ENCODE measurements at regions not wholly inside any gene's neighbourhood (a gene's known extent, or its start where the extent isn't known, plus 50 kb on each side); places are given as distances from the start of the nearest gene placed in this dataset.

- ChIA-PET CTCF (no interaction called here), POLR2A (no interaction called here)
- no peaks in the 10 kb centered on the region for H3K4me1 ChIP-seq (ENCODE audit: control insufficient read depth, insufficient read depth, low read length)
- H3K36me3 ChIP-seq (ENCODE audit: control insufficient read depth in 2 of 2, insufficient read depth in 1 of 2, low read length in 2 of 2) = no peaks in the 10 kb centered on the region
- no peaks in the 10 kb centered on the region for H3K9me3 ChIP-seq (ENCODE audit: control insufficient read depth, insufficient read depth, low read depth, low read length)
- H3K27ac ChIP-seq (ENCODE audit: extremely low read depth, low read depth, low read length) = no peak overlapping the region
- TF ChIP-seq IKZF3 (tag by site-specific recombination; IDR thresholded peaks at IDR 0.05) (no peak), ZNF843 (tag by site-specific recombination; IDR thresholded peaks at IDR 0.05) (no peak), MEIS1 (CRISPR knock-in tag; IDR thresholded peaks at IDR 0.05; ENCODE audit: borderline replicate concordance) (no peak), FEZF1 (tag by site-specific recombination; IDR thresholded peaks at IDR 0.05) (no peak), ZNF560 (tag by site-specific recombination; IDR thresholded peaks at IDR 0.05; ENCODE audit: borderline replicate concordance) (no peak), ZNF704 (tag by site-specific recombination; IDR thresholded peaks at IDR 0.05) (no peak), ZNF266 (tag by site-specific recombination; IDR thresholded peaks at IDR 0.05; ENCODE audit: low read depth) (no peak), ZNF626 (tag by site-specific recombination; IDR thresholded peaks at IDR 0.05) (no peak), ZNF280D (tag by site-specific recombination; IDR thresholded peaks at IDR 0.05) (no peak), ZNF112 (tag by site-specific recombination; IDR thresholded peaks at IDR 0.05) (no peak), ZNF548 (tag by site-specific recombination; IDR thresholded peaks at IDR 0.05) (no peak), ZNF701 (tag by site-specific recombination; IDR thresholded peaks at IDR 0.05) (no peak)
- TF ChIP-seq, protein P1, sequence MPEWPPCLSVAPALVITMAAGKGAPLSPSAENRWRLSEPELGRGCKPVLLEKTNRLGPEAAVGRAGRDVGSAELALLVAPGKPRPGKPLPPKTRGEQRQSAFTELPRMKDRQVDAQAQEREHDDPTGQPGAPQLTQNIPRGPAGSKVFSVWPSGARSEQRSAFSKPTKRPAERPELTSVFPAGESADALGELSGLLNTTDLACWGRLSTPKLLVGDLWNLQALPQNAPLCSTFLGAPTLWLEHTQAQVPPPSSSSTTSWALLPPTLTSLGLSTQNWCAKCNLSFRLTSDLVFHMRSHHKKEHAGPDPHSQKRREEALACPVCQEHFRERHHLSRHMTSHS (tag by site-specific recombination; IDR thresholded peaks at IDR 0.05) = no peak
- no peak overlapping the region for H3K4me3 ChIP-seq (ENCODE audit: low read depth, low read length)
These were observed 736.3 kb downstream of the TYW1 start for GRCh38 chr7:67732898-67733297.

- no peaks in the 10 kb centered on the region for H3K9me3 ChIP-seq (ENCODE audit: control insufficient read depth, insufficient read depth, low read depth, low read length)
- CTCF ChIA-PET = no interaction called here
- TF ChIP-seq ZBTB17 (tag by site-specific recombination; IDR thresholded peaks at IDR 0.05) = no peak
These were observed 741.5 kb downstream of the TYW1 start for GRCh38 chr7:67738145-67738544.

GRCh38 chr7:67738958-67739357 is 742.3 kb downstream of the TYW1 start:
- no peaks in the 10 kb centered on the region for H3K9me3 ChIP-seq (ENCODE audit: control insufficient read depth, insufficient read depth, low read depth, low read length)
- TF ChIP-seq ZBTB26 (tag by site-specific recombination; optimal IDR thresholded peaks at IDR 0.05) = no peak
- no peak for TF ChIP-seq GLIS2 (tag by site-specific recombination; IDR thresholded peaks at IDR 0.05)
- TF ChIP-seq ZFP41 (tag by site-specific recombination; IDR thresholded peaks at IDR 0.05; ENCODE audit: borderline replicate concordance) = no peak
- no peak for TF ChIP-seq ZSCAN4 (tag by site-specific recombination; IDR thresholded peaks at IDR 0.05)
- no peak for TF ChIP-seq OVOL3 (tag by site-specific recombination; IDR thresholded peaks at IDR 0.05)
- no peak for TF ChIP-seq ZNF747 (tag by site-specific recombination; IDR thresholded peaks at IDR 0.05)
- TF ChIP-seq ZNF544 (tag by site-specific recombination; IDR thresholded peaks at IDR 0.05) = no peak
- no peaks in the 10 kb centered on the region for H3K4me1 ChIP-seq (ENCODE audit: control insufficient read depth, insufficient read depth, low read length)
- H3K4me3 ChIP-seq (ENCODE audit: low read depth, low read length) = no peak overlapping the region
- ChIA-PET POLR2A (no interaction called here), CTCF (no interaction called here)
- no peak overlapping the region for H3K27ac ChIP-seq (ENCODE audit: extremely low read depth, low read depth, low read length)
- H3K36me3 ChIP-seq (ENCODE audit: control insufficient read depth in 2 of 2, insufficient read depth in 1 of 2, low read length in 2 of 2) = no peaks in the 10 kb centered on the region

More at GRCh38 chr7:67738145-67738544, 741.5 kb downstream of the TYW1 start:
- no peaks in the 10 kb centered on the region for H3K4me1 ChIP-seq (ENCODE audit: control insufficient read depth, insufficient read depth, low read length)
- H3K27ac ChIP-seq (ENCODE audit: extremely low read depth, low read depth, low read length) = no peak overlapping the region
- no peaks in the 10 kb centered on the region for H3K36me3 ChIP-seq (ENCODE audit: control insufficient read depth in 2 of 2, insufficient read depth in 1 of 2, low read length in 2 of 2)
- POLR2A ChIA-PET = no interaction called here
- H3K4me3 ChIP-seq (ENCODE audit: low read depth, low read length) = no peak overlapping the region

Data from HEK293 (cell line).